ENCODE measurements at regions not wholly inside any gene's neighbourhood (a gene's known extent, or its start where the extent isn't known, plus 50 kb on each side); places are given as distances from the start of the nearest gene placed in this dataset.

DNA sequence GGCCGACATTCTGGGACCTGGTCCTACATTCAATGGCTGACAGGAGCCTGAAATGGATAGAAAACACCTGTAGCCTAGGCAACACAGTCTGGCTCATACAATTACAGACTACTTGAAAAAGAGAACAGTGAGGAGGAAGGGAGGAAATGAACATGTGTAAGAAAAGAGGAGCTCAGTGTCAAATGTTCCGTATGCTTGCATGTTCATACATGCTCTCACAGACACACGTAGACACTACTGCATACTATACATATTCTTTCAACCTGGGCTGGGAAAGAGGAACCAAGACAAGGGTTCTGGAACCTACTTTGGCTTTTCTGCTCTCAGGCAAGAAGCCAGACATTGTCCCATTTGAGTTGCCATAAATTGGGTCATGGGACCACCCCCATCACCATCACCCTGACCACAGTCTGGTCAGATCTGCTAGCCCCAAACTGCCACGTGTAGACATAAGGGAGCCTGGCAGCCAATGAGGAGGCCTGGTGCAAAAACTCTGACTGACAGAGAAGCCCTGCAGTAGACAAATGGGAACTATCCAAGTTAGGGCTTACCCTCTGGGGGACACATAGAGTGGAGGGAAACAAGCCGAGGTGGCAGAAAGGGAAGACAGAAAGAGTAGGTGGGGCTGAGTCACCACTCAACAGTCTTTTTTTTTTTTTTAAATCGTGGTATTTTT is 310.0 kb downstream of the SHQ1 start:
- peak; percentile 8 for DNase-seq
- Mint-ChIP-seq H3K27me3 (peaks cover 5% of the 10 kb centered on the region), H3K36me3 (peaks cover 7% of the 10 kb centered on the region), H3K27ac (no peak overlapping the region), H3K4me3 (no peak overlapping the region), H3K4me1 (peaks cover 10% of the 10 kb centered on the region), H3K9me3 (peaks cover 15% of the 10 kb centered on the region)

DNA sequence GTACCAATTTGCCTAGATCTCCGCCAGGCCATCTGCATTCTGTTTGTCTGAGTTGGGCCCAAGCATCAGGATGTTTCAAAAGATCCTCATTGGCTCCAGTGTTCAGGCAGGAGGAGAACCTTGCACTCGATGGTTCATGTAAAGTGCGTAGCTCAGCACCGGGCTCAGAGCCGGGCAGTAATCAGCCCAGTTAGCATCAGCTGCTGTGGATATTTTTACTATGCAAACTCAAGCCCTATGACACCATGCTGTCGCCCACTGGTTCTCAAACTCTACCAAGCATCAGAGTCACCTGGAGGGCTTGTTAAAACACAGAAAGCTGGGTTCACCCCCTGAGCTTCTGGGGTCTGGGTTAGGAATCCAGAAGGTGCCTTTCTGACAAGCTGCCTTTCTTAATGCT is 310.8 kb downstream of the SHQ1 start:
- peaks cover 7% of the 10 kb centered on the region for H3K27me3 Mint-ChIP-seq
- peaks cover 10% of the 10 kb centered on the region for H3K4me1 Mint-ChIP-seq
- H3K4me3 Mint-ChIP-seq = no peak overlapping the region
- DNase-seq = no peak
- H3K27ac Mint-ChIP-seq = no peak overlapping the region
- H3K36me3 Mint-ChIP-seq = peaks cover 6% of the 10 kb centered on the region
- H3K9me3 Mint-ChIP-seq = peaks cover 14% of the 10 kb centered on the region

DNA sequence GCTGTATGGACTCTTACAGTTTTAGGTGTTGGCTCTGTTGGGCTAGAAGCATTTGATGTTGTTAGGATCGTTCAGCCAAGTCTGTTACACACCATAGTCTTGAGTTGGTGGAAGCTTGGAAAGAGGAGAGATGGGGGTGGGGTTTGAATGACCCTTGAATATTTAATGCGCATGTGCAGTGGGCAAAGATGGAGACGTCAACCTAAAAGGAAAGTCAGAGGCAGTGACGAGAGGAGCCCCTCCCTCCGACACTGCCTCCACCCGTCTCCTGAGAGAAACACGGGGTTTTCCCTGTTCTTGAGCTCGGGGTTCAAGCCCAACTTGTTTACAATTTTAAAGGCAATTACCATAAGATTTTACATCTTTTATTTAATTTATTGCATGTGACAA is 311.4 kb downstream of the SHQ1 start:
- peaks cover 12% of the 10 kb centered on the region for H3K27me3 Mint-ChIP-seq
- H3K27ac Mint-ChIP-seq = no peak overlapping the region
- H3K4me1 Mint-ChIP-seq = peaks cover 10% of the 10 kb centered on the region
- peaks cover 6% of the 10 kb centered on the region for H3K36me3 Mint-ChIP-seq
- H3K4me3 Mint-ChIP-seq = no peak overlapping the region
- no peak for DNase-seq
- H3K9me3 Mint-ChIP-seq = peaks cover 14% of the 10 kb centered on the region

DNA sequence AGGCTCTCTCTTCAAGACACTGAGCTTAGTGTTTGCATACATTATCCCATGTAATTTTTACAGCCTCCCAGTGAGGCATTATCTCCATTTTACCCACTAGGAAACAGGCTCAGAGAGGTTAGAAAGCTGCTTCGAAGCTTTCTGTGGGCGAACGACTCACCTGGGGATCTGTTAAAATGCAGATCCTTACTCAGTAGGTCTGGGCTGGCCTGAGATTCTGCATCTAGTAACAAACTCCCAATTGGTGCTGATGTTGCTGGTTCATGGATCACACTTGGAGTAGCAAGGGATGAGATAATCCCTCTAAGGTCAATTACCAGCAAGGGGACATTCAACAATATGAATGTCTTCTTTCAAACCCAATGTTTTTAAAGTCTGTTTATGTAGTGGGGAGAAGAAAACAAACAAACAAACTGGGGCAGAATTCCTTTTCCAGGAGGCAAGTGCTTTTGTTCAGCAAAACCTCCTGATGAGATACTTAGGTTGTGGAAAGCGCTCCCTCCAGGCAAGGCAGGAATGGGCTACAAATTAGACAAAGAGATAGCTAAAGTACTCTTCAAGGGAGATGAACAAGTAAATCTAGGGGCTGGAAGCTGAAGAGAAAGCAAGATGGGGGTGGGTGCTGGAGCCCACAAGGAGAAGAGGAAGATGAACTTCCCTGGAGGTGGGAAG is 311.9 kb downstream of the SHQ1 start:
- H3K36me3 Mint-ChIP-seq = peaks cover 6% of the 10 kb centered on the region
- H3K4me3 Mint-ChIP-seq = no peak overlapping the region
- peaks cover 9% of the 10 kb centered on the region for H3K9me3 Mint-ChIP-seq
- no peak for DNase-seq
- peaks cover 12% of the 10 kb centered on the region for H3K27me3 Mint-ChIP-seq
- peaks cover 10% of the 10 kb centered on the region for H3K4me1 Mint-ChIP-seq
- H3K27ac Mint-ChIP-seq = no peak overlapping the region

DNA sequence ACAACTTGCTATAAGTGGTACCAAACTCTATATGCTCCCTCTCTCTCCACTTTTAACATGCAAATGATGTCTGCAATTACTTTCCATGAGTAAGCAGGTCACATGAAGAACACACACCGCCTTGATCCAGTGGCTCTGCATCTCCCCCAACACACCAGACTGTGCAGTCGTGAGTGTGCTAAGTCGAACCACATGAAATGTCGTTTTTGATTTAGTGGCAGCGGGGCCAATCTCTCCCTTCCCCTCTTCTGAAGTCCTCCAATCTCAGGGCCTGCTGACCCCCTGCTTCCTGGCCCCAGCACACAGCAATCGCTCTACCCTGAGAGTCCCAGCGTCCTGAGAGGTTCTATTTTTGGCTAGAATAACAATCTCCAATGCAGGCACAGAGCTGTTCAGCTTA is 312.5 kb downstream of the SHQ1 start:
- no peak for DNase-seq

DNA sequence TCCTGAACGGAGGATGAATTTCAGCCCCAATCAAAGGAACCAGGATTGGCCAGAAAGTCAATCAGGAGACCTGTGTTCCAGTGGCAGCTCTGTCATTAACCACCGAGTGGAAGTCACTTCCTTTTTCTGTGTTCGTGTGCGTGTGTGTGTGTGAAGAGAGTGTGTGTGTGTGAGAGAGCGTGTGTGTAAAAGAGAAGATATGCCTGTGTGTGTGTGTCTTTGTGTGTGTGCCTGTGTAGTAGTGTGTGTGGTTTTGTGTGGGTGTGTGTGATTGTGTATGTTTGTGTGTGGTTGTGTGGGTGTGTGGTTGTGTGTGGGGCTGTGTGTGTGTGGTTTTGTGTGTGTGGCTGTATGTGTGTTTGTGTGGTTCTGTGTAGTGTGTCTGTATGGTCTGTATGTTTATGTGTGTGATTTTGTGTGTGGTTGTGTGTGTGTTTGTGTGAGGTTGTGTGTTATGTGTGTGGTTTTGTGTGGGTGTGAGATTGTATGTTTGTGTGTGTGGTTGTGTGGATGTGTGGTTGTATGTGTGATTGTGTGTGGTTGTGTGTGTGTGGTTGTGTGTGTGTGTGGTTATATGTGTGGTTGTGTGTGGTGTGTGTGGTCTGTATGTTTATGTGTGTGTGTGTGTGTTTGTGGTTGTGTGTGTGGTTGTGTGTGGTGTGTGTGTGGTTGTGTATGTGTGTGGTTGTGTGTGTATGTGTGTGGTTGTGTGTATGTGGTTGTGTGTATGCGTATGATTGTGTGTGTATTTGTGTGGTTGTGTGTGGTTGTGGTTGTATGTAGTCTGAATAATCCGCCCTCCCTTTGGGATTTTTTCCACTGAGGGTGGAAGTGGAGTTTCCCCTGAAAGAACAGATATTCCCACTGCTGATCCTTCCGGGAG is 314.4 kb downstream of the SHQ1 start:
- Mint-ChIP-seq H3K36me3 (peaks cover 6% of the 10 kb centered on the region), H3K4me3 (no peak overlapping the region), H3K4me1 (peaks cover 10% of the 10 kb centered on the region), H3K27ac (no peak overlapping the region), H3K9me3 (peaks cover 7% of the 10 kb centered on the region), H3K27me3 (peaks cover 16% of the 10 kb centered on the region)
- no peak for DNase-seq

More for the DNA sequence above, 312.5 kb downstream of the SHQ1 start:
- Mint-ChIP-seq H3K4me3 (no peak overlapping the region), H3K4me1 (peaks cover 10% of the 10 kb centered on the region), H3K27me3 (peaks cover 15% of the 10 kb centered on the region), H3K9me3 (peaks cover 7% of the 10 kb centered on the region), H3K27ac (no peak overlapping the region), H3K36me3 (peaks cover 6% of the 10 kb centered on the region)

DNA sequence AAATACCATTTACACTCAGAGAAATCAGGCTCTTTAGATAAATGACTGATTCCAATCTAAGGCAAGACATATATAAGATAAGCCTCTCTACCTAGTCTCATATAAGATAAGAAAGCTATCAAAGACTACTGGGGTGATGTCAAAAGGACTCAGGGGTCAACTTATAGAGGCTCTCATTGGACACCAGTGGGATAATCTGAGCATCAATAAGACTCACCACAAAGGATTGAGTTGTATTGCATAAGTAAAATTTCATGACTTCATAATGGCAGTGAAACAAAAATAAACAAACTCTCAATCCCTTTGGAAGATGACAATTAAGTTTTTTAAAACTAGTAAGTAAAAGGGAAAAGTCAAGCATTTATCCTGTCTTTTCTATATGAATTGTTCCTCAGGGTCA is 317.8 kb downstream of the SHQ1 start:
- no peak overlapping the region for H3K27ac Mint-ChIP-seq
- peaks cover 3% of the 10 kb centered on the region for H3K4me1 Mint-ChIP-seq
- no peak overlapping the region for H3K4me3 Mint-ChIP-seq
- peaks cover 6% of the 10 kb centered on the region for H3K36me3 Mint-ChIP-seq
- peaks cover 7% of the 10 kb centered on the region for H3K9me3 Mint-ChIP-seq
- no peak for DNase-seq
- peaks cover 19% of the 10 kb centered on the region for H3K27me3 Mint-ChIP-seq

DNA sequence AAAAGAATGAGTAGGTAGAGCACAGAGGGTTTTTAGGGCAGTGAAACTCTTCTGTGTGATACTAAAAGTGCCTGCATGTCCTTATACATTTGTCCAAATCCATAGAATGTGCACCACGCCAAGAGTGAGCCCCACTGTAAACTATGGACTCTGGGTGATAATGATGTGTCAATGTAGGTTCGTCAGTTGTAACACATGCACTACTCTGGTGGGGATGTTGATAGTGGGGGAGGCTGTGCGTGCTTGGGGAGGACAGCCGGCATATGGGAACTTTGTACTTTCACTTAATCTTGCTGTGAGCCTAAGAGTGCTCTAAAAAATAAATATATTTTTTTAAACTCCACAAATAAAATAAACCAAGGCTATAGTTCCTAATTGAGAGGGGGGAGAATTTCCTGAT is 319.2 kb downstream of the SHQ1 start:
- no peak for DNase-seq
- Mint-ChIP-seq H3K4me3 (no peak overlapping the region), H3K36me3 (peaks cover 6% of the 10 kb centered on the region), H3K4me1 (peaks cover 3% of the 10 kb centered on the region), H3K27me3 (peaks cover 19% of the 10 kb centered on the region), H3K27ac (no peak overlapping the region), H3K9me3 (peaks cover 7% of the 10 kb centered on the region)

DNA sequence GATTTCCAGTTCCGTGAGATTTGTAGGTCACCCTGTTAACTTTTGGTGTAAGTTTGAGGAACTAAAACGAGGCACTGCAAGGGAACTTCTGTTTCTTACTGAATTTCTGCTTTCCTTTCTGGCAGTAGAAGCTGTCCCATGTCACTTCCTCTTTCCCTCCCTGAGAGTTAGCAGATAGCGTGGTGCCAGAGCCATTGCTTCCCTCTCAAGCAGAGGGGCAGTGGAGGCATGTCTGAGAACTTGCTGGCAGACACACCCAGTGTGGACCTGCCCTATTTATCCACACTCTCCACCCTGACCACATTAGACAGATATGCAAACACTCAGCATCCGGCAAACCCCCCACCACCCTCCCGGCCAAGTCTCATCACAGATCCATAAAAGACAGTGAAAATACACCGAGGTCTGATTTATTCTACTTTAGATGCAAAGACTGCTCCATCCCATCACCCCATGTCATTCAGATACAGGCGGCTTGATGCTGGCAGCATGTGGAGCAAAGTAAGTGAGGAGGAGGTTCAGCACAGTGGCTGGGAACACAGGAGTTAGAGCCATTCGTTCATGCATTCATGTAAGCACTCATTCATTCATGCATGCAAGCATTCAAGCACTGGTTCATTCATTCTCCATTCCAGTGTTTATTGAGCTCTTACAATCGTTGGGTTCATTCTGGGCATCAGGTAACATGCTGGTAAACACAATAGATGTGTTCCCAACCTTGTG is 324.7 kb downstream of the SHQ1 start:
- H3K9me3 Mint-ChIP-seq = no peaks in the 10 kb centered on the region
- H3K27ac Mint-ChIP-seq = peak overlapping the region; percentile 49
- H3K4me3 Mint-ChIP-seq = no peak overlapping the region
- peaks cover 2% of the 10 kb centered on the region for H3K36me3 Mint-ChIP-seq
- no peak for DNase-seq
- peaks cover 3% of the 10 kb centered on the region for H3K27me3 Mint-ChIP-seq
- H3K4me1 Mint-ChIP-seq = peaks cover 37% of the 10 kb centered on the region

DNA sequence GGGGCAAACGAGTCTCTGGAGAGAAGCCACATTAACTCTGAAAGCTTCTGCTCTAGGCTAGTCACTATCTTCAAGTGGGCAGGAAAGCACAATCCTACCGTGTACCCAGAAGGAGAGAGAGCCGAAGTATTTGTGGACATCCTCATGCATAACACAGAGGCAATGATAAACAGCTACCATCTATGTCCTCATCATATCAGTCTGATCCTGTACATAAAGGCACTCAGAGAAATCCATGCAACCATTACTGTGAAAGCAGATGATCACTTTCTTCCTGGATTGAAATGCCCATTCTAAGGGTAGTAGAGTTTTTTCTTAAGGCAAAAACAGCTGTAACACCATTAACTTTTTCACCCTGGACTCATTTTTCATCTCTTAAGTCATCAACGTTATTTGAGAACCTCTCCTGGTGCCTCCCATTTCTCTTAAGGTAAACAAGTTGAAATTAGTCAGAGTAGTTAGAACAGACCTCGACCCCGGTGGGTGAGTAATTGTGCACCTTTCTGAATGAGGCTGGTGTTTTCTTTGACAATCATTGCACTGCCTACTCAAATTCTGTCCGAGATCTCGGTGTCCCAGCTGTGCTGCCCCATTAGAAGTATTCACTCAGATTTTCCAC is 327.4 kb downstream of the SHQ1 start:
- Mint-ChIP-seq H3K4me3 (no peak overlapping the region), H3K9me3 (no peaks in the 10 kb centered on the region), H3K27me3 (no peaks in the 10 kb centered on the region), H3K4me1 (peaks cover 37% of the 10 kb centered on the region), H3K27ac (peak overlapping the region; percentile 77), H3K36me3 (peaks cover 2% of the 10 kb centered on the region)
- DNase-seq = peak; percentile 53

DNA sequence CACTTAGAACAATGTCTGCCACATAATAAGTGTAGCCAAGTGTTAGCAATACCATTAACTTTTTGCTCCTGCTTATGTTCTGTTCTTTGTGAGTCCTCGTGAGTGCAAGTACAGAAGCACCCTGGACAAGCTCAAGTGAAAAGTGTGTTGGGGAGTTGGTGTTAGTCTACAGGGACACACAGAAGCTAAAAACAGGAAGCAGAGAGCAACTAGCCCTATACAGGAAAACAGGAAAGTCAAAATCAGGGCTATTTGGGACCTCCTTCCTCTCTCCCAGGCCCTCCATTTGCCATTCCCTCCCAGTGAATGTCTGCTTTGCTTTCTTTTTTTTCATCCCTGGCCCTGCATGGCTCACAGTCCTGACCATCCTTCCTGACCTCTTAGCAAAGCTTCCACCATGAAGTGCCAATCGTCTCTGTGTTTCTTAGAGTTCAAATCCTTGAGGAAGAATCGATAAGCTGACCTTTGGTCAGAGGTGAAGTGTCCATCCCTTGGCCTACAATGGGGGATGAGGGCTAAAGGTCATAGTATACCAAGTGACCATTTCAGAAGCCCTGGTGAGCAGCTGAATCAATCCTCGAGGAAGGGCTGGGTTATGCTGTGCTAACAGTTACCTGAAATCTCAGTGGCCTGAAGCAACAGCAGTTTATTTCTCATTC is 328.2 kb downstream of the SHQ1 start:
- Mint-ChIP-seq H3K36me3 (peaks cover 2% of the 10 kb centered on the region), H3K4me1 (peaks cover 37% of the 10 kb centered on the region), H3K27me3 (no peaks in the 10 kb centered on the region), H3K9me3 (no peaks in the 10 kb centered on the region), H3K4me3 (no peak overlapping the region), H3K27ac (peak overlapping the region; percentile 42)
- no peak for DNase-seq

DNA sequence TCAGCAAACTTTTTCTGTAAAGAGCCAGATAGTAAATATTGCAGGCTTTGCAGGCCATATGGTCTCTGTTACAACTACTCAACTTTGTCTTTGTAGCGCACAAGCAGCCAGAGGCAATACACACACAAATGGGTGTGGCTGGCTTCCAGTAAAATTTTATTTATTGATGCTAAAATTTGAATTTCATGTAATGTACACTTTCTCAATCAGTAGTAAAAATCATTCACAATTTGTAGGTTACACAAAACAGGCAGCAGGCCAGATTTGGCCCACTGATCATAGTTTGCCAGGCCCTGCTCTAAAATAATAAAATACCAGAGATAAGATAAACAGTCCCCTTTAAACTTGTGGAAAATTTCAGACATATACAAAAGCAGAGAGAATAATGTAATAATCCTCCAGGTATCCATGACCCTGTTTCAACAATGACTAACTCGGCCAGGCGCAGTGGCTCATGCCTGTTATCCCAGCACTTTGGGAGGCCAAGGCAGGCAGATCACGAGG is 330.3 kb downstream of the SHQ1 start:
- H3K36me3 Mint-ChIP-seq = no peaks in the 10 kb centered on the region
- H3K27me3 Mint-ChIP-seq = no peaks in the 10 kb centered on the region
- no peaks in the 10 kb centered on the region for H3K9me3 Mint-ChIP-seq
- peaks cover 26% of the 10 kb centered on the region for H3K4me1 Mint-ChIP-seq
- DNase-seq = no peak
- no peak overlapping the region for H3K4me3 Mint-ChIP-seq
- no peak overlapping the region for H3K27ac Mint-ChIP-seq

DNA sequence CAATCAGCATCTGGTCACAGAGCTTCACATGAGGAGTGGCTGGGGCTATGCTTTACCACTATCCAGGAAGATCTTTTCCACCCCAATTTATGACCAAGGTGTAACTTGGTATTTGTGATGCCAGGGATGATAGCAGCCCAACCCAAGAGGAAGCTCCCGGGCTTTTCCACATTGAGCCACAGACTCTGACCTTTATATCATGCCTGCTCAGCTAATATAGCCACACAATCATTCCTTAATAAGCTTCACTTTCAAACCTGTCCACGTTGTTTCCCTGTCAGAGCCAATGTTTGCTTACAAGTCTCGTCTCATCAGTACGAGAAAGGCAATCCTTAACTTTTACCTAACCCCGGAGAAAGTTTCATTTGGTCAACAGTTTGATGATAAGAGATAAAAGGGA is 330.9 kb downstream of the SHQ1 start:
- Mint-ChIP-seq H3K4me1 (peaks cover 25% of the 10 kb centered on the region), H3K27me3 (no peaks in the 10 kb centered on the region), H3K27ac (no peak overlapping the region), H3K36me3 (no peaks in the 10 kb centered on the region), H3K9me3 (no peaks in the 10 kb centered on the region), H3K4me3 (no peak overlapping the region)
- no peak for DNase-seq

DNA sequence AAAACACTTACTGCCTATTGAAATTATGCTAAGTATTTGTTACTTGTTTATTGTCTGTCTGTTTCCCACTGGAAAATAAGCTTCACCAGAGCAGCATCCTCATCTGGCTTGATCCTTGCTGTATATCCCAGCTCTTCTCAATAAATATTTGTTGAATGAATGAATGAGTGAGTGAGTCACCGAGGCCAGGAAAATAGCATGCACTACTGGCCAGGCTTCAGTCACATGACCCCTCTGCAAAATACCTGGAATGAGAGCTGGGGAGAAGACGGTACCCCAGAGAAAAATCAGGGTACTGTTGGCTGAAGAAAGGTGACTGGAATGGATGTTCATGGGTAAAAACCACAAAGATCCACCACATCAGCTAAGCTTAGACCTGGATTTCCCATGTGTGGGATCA is 331.9 kb downstream of the SHQ1 start:
- no peaks in the 10 kb centered on the region for H3K36me3 Mint-ChIP-seq
- H3K9me3 Mint-ChIP-seq = no peaks in the 10 kb centered on the region
- DNase-seq = no peak
- H3K27me3 Mint-ChIP-seq = no peaks in the 10 kb centered on the region
- H3K4me1 Mint-ChIP-seq = peaks cover 16% of the 10 kb centered on the region
- H3K4me3 Mint-ChIP-seq = no peak overlapping the region
- H3K27ac Mint-ChIP-seq = no peak overlapping the region

All from activated naive CD8-positive, alpha-beta T cell treated with anti-CD3 and anti-CD28 coated beads for 36 hours (primary cell).